Bronchial epithelial cell (primary cell): ENCODE measurements at regions not wholly inside any gene's neighbourhood (a gene's known extent, or its start where the extent isn't known, plus 50 kb on each side); places are given as distances from the start of the nearest gene placed in this dataset.

Experiments used
- DNase-seq: peaks from one replicate; pipeline ENCODE4 v3.0.0-alpha.2; 2010; ENCODE audit warnings: low read depth
- FAIRE-seq: peaks from 2 replicates; lab custom pipeline; 2011; peaks lifted over from hg19 to GRCh38; lab: Jason Lieb, UNC
- H3K27me3 ChIP-seq: 2 replicates; pipeline ENCODE4 v1.5.1; 2011; ENCODE audit warnings: low read length; ENCODE audit not compliant: control insufficient read depth, insufficient read depth
- H3K36me3 ChIP-seq: 2 replicates; pipeline ENCODE4 v1.5.1; 2011; ENCODE audit warnings: low read length; ENCODE audit not compliant: control insufficient read depth, insufficient read depth
- H3K4me3 ChIP-seq: 2 replicates; pipeline ENCODE4 v1.5.1; 2011; ENCODE audit warnings: mild to moderate bottlenecking, low read depth, low read length, control low read depth
- CTCF ChIP-seq: IDR thresholded peaks from 2 replicates; pipeline ENCODE4 v1.5.1; 2011; ENCODE audit warnings: mild to moderate bottlenecking, moderate library complexity, low read length, control low read depth, inconsistent platforms; ENCODE audit not compliant: insufficient read depth, severe bottlenecking

DNA sequence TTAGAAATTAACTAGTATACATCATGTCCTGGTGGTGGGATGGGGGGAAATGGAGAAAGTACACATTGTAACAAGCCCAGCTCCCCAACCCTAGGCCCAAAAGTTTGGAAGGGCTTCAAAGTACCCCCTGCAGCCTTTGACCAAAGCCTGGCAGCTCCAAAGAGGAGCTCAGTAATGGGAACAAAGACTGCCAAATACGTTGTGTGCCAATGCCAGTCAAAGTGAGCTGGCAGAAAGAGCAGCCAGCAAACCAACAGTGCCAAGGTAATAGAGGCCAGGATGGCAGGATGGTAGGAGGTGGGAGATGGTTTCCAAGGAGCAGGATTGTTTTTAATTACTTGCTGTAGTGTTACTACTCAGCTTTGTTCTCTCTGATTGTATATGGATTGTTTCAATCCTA is 248.3 kb downstream of the COX7C start:
- H3K4me3 ChIP-seq = no peak overlapping the region
- no peaks in the 10 kb centered on the region for H3K27me3 ChIP-seq
- DNase-seq (no peak), FAIRE-seq (no peak)
- TF ChIP-seq CTCF = no peak
- no peaks in the 10 kb centered on the region for H3K36me3 ChIP-seq

- no peak for DNase-seq
- Histone ChIP-seq H3K27me3 (no peaks in the 10 kb centered on the region), H3K36me3 (no peaks in the 10 kb centered on the region), H3K4me3 (no peak overlapping the region)
- FAIRE-seq = no peak
- TF ChIP-seq CTCF = no peak
Measured at GRCh38 chr5:86869268-86869667, 251.5 kb downstream of the COX7C start.

GRCh38 chr5:86875539-86875938 is 257.8 kb downstream of the COX7C start:
- Histone ChIP-seq H3K27me3 (no peaks in the 10 kb centered on the region), H3K36me3 (no peaks in the 10 kb centered on the region), H3K4me3 (no peak overlapping the region)
- TF ChIP-seq CTCF = no peak
- FAIRE-seq (no peak), DNase-seq (no peak)

GRCh38 chr5:86878250-86878649 is 260.5 kb downstream of the COX7C start:
- H3K27me3 ChIP-seq = no peaks in the 10 kb centered on the region
- no peaks in the 10 kb centered on the region for H3K36me3 ChIP-seq
- TF ChIP-seq CTCF = no peak
- DNase-seq (no peak), FAIRE-seq (no peak)
- no peak overlapping the region for H3K4me3 ChIP-seq

GRCh38 chr5:86879086-86879485 is 261.3 kb downstream of the COX7C start:
- Histone ChIP-seq H3K27me3 (no peaks in the 10 kb centered on the region), H3K36me3 (no peaks in the 10 kb centered on the region), H3K4me3 (no peak overlapping the region)
- TF ChIP-seq CTCF = no peak
- FAIRE-seq (no peak), DNase-seq (no peak)

DNA sequence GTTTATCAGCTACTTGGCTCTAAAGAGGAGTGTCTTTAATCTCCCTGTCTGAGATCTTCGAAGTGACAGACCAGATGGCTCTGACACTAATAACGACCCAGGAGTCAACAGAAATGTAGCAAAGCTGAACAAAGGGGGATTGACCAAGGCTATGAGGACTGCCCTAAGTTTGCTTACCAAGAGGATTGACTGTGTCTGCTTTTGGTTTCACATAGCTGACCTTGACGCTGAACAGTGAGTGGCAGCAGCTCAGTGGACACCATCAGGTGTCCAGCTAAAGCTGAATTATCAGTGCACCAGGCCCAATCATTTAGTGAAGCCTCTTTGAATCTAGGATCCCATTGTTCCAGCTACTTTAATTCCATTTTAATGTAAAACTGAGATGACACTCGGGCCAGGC is 262.6 kb downstream of the COX7C start:
- no peak for TF ChIP-seq CTCF
- FAIRE-seq = no peak
- Histone ChIP-seq H3K27me3 (no peaks in the 10 kb centered on the region), H3K4me3 (no peak overlapping the region), H3K36me3 (no peaks in the 10 kb centered on the region)
- no peak for DNase-seq
